ENCODE measurements at regions not wholly inside any gene's neighbourhood (a gene's known extent, or its start where the extent isn't known, plus 50 kb on each side); places are given as distances from the start of the nearest gene placed in this dataset.

DNA sequence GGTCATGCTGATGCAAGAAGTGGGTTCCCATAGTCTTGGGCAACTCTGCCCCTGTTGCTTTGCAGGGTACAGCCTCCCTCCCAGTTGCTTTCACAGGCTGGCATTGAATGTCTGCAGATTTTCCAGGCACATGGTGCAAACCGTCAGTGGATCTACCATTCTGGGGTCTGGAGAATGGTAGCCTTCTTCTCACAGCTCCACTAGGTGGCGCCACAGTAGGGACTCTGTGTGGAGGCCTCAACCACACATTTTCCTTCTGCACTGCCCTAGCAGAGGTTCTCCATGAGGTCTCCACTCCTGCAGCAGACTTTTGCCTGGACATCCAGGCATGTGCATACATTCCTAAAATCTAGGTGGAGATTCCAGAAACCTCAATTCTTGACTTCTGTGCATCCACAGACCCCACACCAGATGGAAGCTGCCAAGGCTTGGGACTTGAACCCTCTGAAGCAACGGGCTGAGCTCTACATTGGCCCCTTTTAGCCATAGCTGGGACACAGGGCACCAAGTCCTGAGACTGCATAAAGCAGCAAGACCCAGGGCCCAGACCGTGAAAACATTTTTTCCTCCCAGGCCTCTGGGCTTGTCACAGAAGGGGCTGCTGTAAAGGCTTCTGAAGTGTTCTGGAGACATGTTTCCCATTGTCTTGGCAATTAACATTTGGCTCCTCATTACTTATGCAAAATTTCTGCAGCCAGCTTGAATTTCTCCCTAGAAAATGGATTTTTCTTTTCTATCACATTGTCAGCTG, 466.2 kb upstream of the PBX1 start:
- TF ChIP-seq EZH2phosphoT487 (IDR thresholded peaks at IDR 0.05; ENCODE audit: insufficient read depth, low read depth) (no peak), EZH2 (IDR thresholded peaks at IDR 0.05; ENCODE audit: insufficient read depth, poor library complexity, severe bottlenecking) (no peak)
